GM13977 (cell line): ENCODE measurements at regions not wholly inside any gene's neighbourhood (a gene's known extent, or its start where the extent isn't known, plus 50 kb on each side); places are given as distances from the start of the nearest gene placed in this dataset.

Experiments
- DNase-seq: peaks from one replicate; pipeline ENCODE4 v3.0.0; 2012; ENCODE audit warnings: low spot score
- in situ Hi-C: fragments of 300-500 bp; cut with MboI; formaldehyde crosslinking; loops from one replicate; pipeline ENCODE4 v1.12.0; 2022; ENCODE audit warnings: low sequenced_read_pairs, low pct_unique_long_range_greater_than_20kb, mixed read lengths, inconsistent platforms; ENCODE audit not compliant: unreplicated experiment
- TF ChIP-seq, protein P1 (sequence below): IDR thresholded peaks from 2 replicates; pipeline ENCODE4 v1.5.1; 2012; ENCODE audit warnings: mild to moderate bottlenecking, control low read depth; ENCODE audit not compliant: insufficient read depth; ENCODE audit errors: extremely low read depth, missing control alignments

DNA sequence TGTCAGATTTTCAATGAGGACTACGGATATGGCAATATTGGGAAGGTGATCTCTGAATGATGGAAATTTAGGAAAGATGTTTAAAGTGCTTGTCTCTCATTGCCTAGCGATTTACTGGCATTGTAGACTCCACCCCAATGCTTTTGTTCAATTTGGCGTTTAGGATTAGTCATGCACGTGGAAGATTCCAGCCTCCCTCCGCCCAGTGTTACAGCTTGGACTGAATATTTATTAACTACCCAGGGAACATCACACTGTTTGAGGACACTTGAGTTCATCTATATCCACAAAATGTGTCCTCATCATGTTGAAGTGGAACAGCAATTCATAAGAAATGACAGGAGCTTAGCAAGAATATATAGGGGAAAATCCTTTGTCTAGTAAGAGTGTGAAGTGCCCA is 738.8 kb upstream of the RBFOX1 start:
- in situ Hi-C loops = no loop called here
- TF ChIP-seq, protein P1, sequence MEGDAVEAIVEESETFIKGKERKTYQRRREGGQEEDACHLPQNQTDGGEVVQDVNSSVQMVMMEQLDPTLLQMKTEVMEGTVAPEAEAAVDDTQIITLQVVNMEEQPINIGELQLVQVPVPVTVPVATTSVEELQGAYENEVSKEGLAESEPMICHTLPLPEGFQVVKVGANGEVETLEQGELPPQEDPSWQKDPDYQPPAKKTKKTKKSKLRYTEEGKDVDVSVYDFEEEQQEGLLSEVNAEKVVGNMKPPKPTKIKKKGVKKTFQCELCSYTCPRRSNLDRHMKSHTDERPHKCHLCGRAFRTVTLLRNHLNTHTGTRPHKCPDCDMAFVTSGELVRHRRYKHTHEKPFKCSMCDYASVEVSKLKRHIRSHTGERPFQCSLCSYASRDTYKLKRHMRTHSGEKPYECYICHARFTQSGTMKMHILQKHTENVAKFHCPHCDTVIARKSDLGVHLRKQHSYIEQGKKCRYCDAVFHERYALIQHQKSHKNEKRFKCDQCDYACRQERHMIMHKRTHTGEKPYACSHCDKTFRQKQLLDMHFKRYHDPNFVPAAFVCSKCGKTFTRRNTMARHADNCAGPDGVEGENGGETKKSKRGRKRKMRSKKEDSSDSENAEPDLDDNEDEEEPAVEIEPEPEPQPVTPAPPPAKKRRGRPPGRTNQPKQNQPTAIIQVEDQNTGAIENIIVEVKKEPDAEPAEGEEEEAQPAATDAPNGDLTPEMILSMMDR = no peak
- DNase-seq = no peak

DNA sequence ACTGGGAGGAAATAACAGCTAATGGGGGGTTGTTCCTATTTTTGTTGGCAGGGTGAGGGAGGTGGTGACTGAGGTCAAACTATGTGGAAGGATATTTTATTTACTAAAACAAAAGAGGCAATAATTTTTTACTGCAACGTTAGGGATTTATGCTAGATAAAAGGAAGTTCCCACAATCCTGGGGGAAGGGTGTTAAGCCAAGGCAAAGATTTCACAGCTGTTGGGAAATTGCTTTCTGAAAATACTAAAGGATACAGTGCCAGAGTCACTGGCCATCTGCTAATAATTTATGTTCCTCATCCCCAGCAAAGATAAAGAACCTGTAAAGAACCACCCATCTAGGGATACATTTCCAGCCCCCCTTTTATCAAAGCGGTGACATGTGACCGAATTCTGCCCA is 756.0 kb upstream of the RBFOX1 start:
- TF ChIP-seq, protein P1 = no peak
- no peak for DNase-seq
- in situ Hi-C loops = no loop called here

- in situ Hi-C loops = no loop called here
- TF ChIP-seq, protein P1 = no peak
- DNase-seq = no peak
These were observed 756.5 kb upstream of the RBFOX1 start for GRCh38 chr16:6576113-6576512.

GRCh38 chr16:6574146-6574545 is 758.5 kb upstream of the RBFOX1 start:
- TF ChIP-seq, protein P1 = no peak
- no peak for DNase-seq
- in situ Hi-C loops = no loop called here

DNA sequence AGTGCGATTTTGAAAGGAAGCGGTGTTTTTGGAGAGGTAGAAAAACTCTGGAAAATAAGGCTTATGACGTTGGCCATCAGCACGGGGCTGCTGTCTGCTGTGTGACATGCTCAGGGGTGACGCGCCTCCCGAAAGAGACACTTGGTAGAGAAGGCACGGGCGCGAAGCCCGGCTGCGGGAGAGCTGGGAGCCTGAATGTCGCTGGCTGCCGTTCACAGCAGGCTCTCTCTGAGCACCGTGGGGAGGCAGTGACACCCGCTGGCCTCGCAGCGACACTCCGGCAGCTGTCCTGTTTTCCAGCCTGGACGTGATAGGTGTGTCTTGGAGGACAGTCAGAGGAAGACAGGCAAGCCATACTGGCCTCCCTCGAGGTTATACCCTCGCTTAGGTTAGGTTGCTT is 759.1 kb upstream of the RBFOX1 start:
- DNase-seq = no peak
- TF ChIP-seq, protein P1 = no peak
- in situ Hi-C loops = no loop called here

- TF ChIP-seq, protein P1 = no peak
- DNase-seq = no peak
- in situ Hi-C loops = no loop called here
These were observed 761.6 kb upstream of the RBFOX1 start for GRCh38 chr16:6571044-6571443.

DNA sequence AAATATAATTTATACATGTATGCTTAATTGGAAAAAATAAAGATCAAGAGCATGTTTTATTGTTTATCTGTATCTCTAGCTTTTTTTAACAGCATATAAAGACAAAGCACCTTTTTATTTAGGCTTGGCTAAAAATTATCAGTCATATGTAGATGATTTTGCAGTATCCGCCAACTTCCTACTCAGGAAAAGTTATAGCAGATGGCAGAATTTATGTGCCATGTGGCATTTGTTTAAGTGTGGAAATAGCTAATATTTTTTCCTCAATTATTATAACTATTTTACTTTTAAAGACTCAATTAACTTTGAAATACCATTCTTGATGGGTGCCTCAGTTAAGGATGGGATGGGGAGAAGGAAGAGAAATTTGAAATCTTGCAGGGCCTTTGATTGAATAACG is 762.1 kb upstream of the RBFOX1 start:
- in situ Hi-C loops = no loop called here
- no peak for DNase-seq
- TF ChIP-seq, protein P1 = no peak
